ENCODE measurements at regions not wholly inside any gene's neighbourhood (a gene's known extent, or its start where the extent isn't known, plus 50 kb on each side); places are given as distances from the start of the nearest gene placed in this dataset.
A peak's percentile ranks its signal among the peaks of the same experiment; 100 is the strongest.

GRCh38 chr7:85890244-85890811 is 703.5 kb upstream of the SEMA3D start:
- Histone ChIP-seq H3K4me3 (replicated peaks in 1 of 2; ENCODE audit: low read depth in 1 of 2, low read length in 2 of 2) (no peak overlapping the region), H3K27me3 (ENCODE audit: insufficient read depth, low read length) (no peaks in the 10 kb centered on the region), H3K9me3 (ENCODE audit: control insufficient read depth in 1 of 2, insufficient read depth in 1 of 2, low read depth in 1 of 2, low read length in 2 of 2) (no peaks in the 10 kb centered on the region), H4K20me1 (ENCODE audit: insufficient read depth) (no peaks in the 10 kb centered on the region), H3K79me2 (ENCODE audit: insufficient read depth, low read length) (no peaks in the 10 kb centered on the region), H3K9me2 (ENCODE audit: insufficient read depth) (no peaks in the 10 kb centered on the region), H3K4me2 (ENCODE audit: low read length) (no peak overlapping the region), H3K36me3 (ENCODE audit: control insufficient read depth in 1 of 2, insufficient read depth in 2 of 2, low read length in 2 of 2) (no peaks in the 10 kb centered on the region), H3K4me1 (ENCODE audit: control insufficient read depth in 1 of 2, insufficient read depth in 2 of 2, low read length in 2 of 2) (no peaks in the 10 kb centered on the region), H3K27ac (ENCODE audit: low read depth, low read length) (no peak overlapping the region), H3K9ac (ENCODE audit: low read length) (no peak overlapping the region), H2AFZ (ENCODE audit: low read depth, low read length, poor library complexity, severe bottlenecking) (no peak overlapping the region)
- intact Hi-C loops (cut with micrococcal nuclease), result loop anchor here (1.0 to 5.0 kb wide), 3 partner anchors 579 to 1017 kb away; no protein-coding TSS in a partner anchor
- CTCF ChIA-PET, result interaction anchor here (1.0 to 2.6 kb wide), 5 partner anchors 9 to 1015 kb away, joined by 3 to 23 read pairs (median 9); no protein-coding TSS in a partner anchor
- POLR2A ChIA-PET, result no interaction called here
- TF ChIP-seq POLR2A (IDR thresholded peaks at IDR 0.05; ENCODE audit: borderline replicate concordance, extremely low read depth, insufficient read depth, insufficient read length), result no peak
- peak; percentile 38 to 62 (median 41); a peak in 5 of 6 replicates for TF ChIP-seq CTCF (IDR thresholded peaks at IDR 0.05 in 2 of 3, conservative IDR thresholded peaks at IDR 0.05 in 1 of 3; ENCODE audit: borderline replicate concordance in 1 of 3, insufficient read depth in 1 of 3, low read depth in 2 of 3, low read length in 2 of 3)
- no peak for TF ChIP-seq ZFX (IDR thresholded peaks at IDR 0.05)
- peak; percentile 75 for TF ChIP-seq RAD21 (IDR thresholded peaks at IDR 0.05; ENCODE audit: low read depth)
- BruUV-seq (replicated peaks), result no TSS peak
- DNase-seq (ENCODE audit: low read depth, low spot score), result peak; percentile 6
- RAD21 ChIA-PET (ENCODE audit: low non-redundant PET in 1 of 2, low total read pairs in 2 of 2, uncharacterized antibody in 2 of 2, unreplicated experiment in 2 of 2), result interaction anchor here (0.6 to 2.6 kb wide), 3 partner anchors 579 to 925 kb away, joined by 3 to 6 read pairs (median 4); no protein-coding TSS in a partner anchor
- ATAC-seq, result peak; percentile 54; the same call in 1 of the 2 replicates

- intact Hi-C loops (cut with micrococcal nuclease), result no loop called here
- ChIA-PET POLR2A (no interaction called here), RAD21 (ENCODE audit: low non-redundant PET in 1 of 2, low total read pairs in 2 of 2, uncharacterized antibody in 2 of 2, unreplicated experiment in 2 of 2) (no interaction called here), CTCF (interaction anchor here (1.1 kb wide), 1 partner anchor 583 kb away, joined by 3 read pairs; no protein-coding TSS in a partner anchor)
- no peak overlapping the region for H3K27ac ChIP-seq (ENCODE audit: low read depth, low read length)
- BruUV-seq (replicated peaks), result no TSS peak
- ATAC-seq, result no peak
- H3K4me3 ChIP-seq (replicated peaks in 1 of 2; ENCODE audit: low read depth in 1 of 2, low read length in 2 of 2), result no peak overlapping the region
- no peaks in the 10 kb centered on the region for H3K4me1 ChIP-seq (ENCODE audit: control insufficient read depth in 1 of 2, insufficient read depth in 2 of 2, low read length in 2 of 2)
- H3K9ac ChIP-seq (ENCODE audit: low read length), result no peak overlapping the region
- H2AFZ ChIP-seq (ENCODE audit: low read depth, low read length, poor library complexity, severe bottlenecking), result no peak overlapping the region
- TF ChIP-seq CTCF (IDR thresholded peaks at IDR 0.05 in 2 of 3, conservative IDR thresholded peaks at IDR 0.05 in 1 of 3; ENCODE audit: borderline replicate concordance in 1 of 3, insufficient read depth in 1 of 3, low read depth in 2 of 3, low read length in 2 of 3) (0 out of 6 replicates have a peak, but pooled peaks of 1 of the 3 experiments have one; percentile 6), EZH2 (IDR thresholded peaks at IDR 0.05) (no peak), ELF1 (IDR thresholded peaks at IDR 0.05; ENCODE audit: borderline replicate concordance, low read depth) (no peak), SP1 (IDR thresholded peaks at IDR 0.05; ENCODE audit: low read depth) (no peak), SIN3A (IDR thresholded peaks at IDR 0.05; ENCODE audit: low read depth) (no peak), POLR2A (IDR thresholded peaks at IDR 0.05; ENCODE audit: borderline replicate concordance, extremely low read depth, insufficient read depth, insufficient read length) (no peak), CEBPB (IDR thresholded peaks at IDR 0.05; ENCODE audit: low read depth) (no peak), SRF (IDR thresholded peaks at IDR 0.05; ENCODE audit: low read depth) (no peak)
- no peaks in the 10 kb centered on the region for H3K9me3 ChIP-seq (ENCODE audit: control insufficient read depth in 1 of 2, insufficient read depth in 1 of 2, low read depth in 1 of 2, low read length in 2 of 2)
- H3K9me2 ChIP-seq (ENCODE audit: insufficient read depth), result no peaks in the 10 kb centered on the region
- no peaks in the 10 kb centered on the region for H3K36me3 ChIP-seq (ENCODE audit: control insufficient read depth in 1 of 2, insufficient read depth in 2 of 2, low read length in 2 of 2)
- H4K20me1 ChIP-seq (ENCODE audit: insufficient read depth), result no peaks in the 10 kb centered on the region
- no peak for DNase-seq (ENCODE audit: low read depth, low spot score)
- H3K4me2 ChIP-seq (ENCODE audit: low read length), result no peak overlapping the region
- H3K79me2 ChIP-seq (ENCODE audit: insufficient read depth, low read length), result no peaks in the 10 kb centered on the region
- no peaks in the 10 kb centered on the region for H3K27me3 ChIP-seq (ENCODE audit: insufficient read depth, low read length)
These were observed 700.3 kb upstream of the SEMA3D start for GRCh38 chr7:85887133-85887532.
